Neural cell (in vitro differentiated cells): ENCODE measurements at regions not wholly inside any gene's neighbourhood (a gene's known extent, or its start where the extent isn't known, plus 50 kb on each side); places are given as distances from the start of the nearest gene placed in this dataset.
"Not testable (repeated sequence)": the region's sequence is repeated elsewhere in the genome, so short reads cannot be mapped to it uniquely, and the experiment has no call there.

Experiments used
- H2AFZ ChIP-seq: fragments of 200-600, 300-800 bp; sonication (generic), shearing (Covaris generic); 2 replicates; pipeline ENCODE4 v1.6.0; 2014; ENCODE audit warnings: low read depth, mild to moderate bottlenecking, antibody characterized with exemption, low read length, moderate library complexity
- H3F3A ChIP-seq: fragments of 200-600 bp; shearing (Covaris generic); 2 replicates; pipeline ENCODE4 v1.6.1; 2016; ENCODE audit warnings: mild to moderate bottlenecking, moderate library complexity, mixed read lengths, antibody characterized with exemption, low read length; ENCODE audit not compliant: insufficient read depth, poor library complexity, severe bottlenecking
- H3K27ac ChIP-seq: fragments of 200-600, 300-800 bp; sonication (generic), shearing (Covaris generic); 2 replicates; pipeline ENCODE4 v1.5.1; 2014; ENCODE audit warnings: mild to moderate bottlenecking, low read length, moderate library complexity
- H3K27me3 ChIP-seq: fragments of 300-800, 200-600 bp; sonication (generic), shearing (Covaris generic); 2 replicates; pipeline ENCODE4 v1.6.0; 2014; ENCODE audit warnings: mild to moderate bottlenecking, low read depth, low read length, moderate library complexity; ENCODE audit not compliant: insufficient read depth
- H3K36me3 ChIP-seq: fragments of 300-800, 200-600 bp; sonication (generic), shearing (Covaris generic); 2 replicates; pipeline ENCODE4 v1.5.1; 2014; ENCODE audit warnings: mild to moderate bottlenecking, antibody characterized with exemption, low read length, moderate library complexity; ENCODE audit not compliant: insufficient read depth
- H3K4me2 ChIP-seq: fragments of 300-800, 200-600 bp; sonication (generic), shearing (Covaris generic); 2 replicates; pipeline ENCODE4 v1.6.0; 2014; ENCODE audit warnings: mild to moderate bottlenecking, low read length
- H3K4me3 ChIP-seq: fragments of 300-800, 200-600 bp; sonication (generic), shearing (Covaris generic); 2 replicates; pipeline ENCODE4 v1.5.1; 2014; ENCODE audit warnings: mild to moderate bottlenecking, low read length, moderate library complexity
- H3K79me2 ChIP-seq: fragments of 200-600 bp; shearing (Covaris generic); replicated peaks from 2 replicates; pipeline ENCODE4 v1.6.0; 2014; ENCODE audit warnings: mild to moderate bottlenecking, low read length, moderate library complexity; ENCODE audit not compliant: insufficient read depth
- H3K9ac ChIP-seq: fragments of 300-800, 200-600 bp; sonication (generic), shearing (Covaris generic); 2 replicates; pipeline ENCODE4 v1.6.1; 2016; ENCODE audit warnings: mild to moderate bottlenecking, low read length, mixed read lengths
- H3K9me2 ChIP-seq: fragments of 200-600 bp; shearing (Covaris generic); 2 replicates; pipeline ENCODE4 v1.6.1; 2016; ENCODE audit warnings: mild to moderate bottlenecking, low read length, mixed read lengths; ENCODE audit not compliant: insufficient read depth
- H3K9me3 ChIP-seq: fragments of 200-600, 300-800 bp; sonication (generic), shearing (Covaris generic); 2 replicates; pipeline ENCODE4 v1.6.1; 2016; ENCODE audit warnings: mild to moderate bottlenecking, mixed run types, low read length, moderate library complexity, mixed read lengths
- H4K20me1 ChIP-seq: fragments of 200-600 bp; shearing (Covaris generic); 2 replicates; pipeline ENCODE4 v1.6.1; 2016; ENCODE audit warnings: mild to moderate bottlenecking, mixed run types; ENCODE audit not compliant: insufficient read depth
- MXI1 ChIP-seq: fragments of 450-650 bp; conservative IDR thresholded peaks from 2 replicates; pipeline ENCODE4 v1.6.1; 2014; ENCODE audit warnings: antibody characterized with exemption, mild to moderate bottlenecking; ENCODE audit not compliant: poor library complexity, severe bottlenecking
- POLR2AphosphoS5 ChIP-seq: IDR thresholded peaks from 2 replicates; pipeline ENCODE4 v1.6.1; 2012
- SMC3 ChIP-seq: fragments of 450-650 bp; conservative IDR thresholded peaks from 2 replicates; pipeline ENCODE4 v1.6.1; 2014; ENCODE audit warnings: antibody characterized with exemption, mild to moderate bottlenecking, moderate library complexity; ENCODE audit not compliant: poor library complexity

GRCh38 chr5:7261900-7262299, 134.0 kb upstream of the ADCY2 start:
- Histone ChIP-seq H3K4me2 (no peak overlapping the region), H3K36me3 (no peaks in the 10 kb centered on the region), H3K27me3 (no peaks in the 10 kb centered on the region), H3F3A (no peaks in the 10 kb centered on the region), H3K79me2 (no peaks in the 10 kb centered on the region), H3K9me3 (no peaks in the 10 kb centered on the region), H2AFZ (no peak overlapping the region), H3K27ac (no peak overlapping the region), H3K4me3 (no peak overlapping the region), H3K9ac (no peak overlapping the region), H4K20me1 (no peaks in the 10 kb centered on the region), H3K9me2 (no peaks in the 10 kb centered on the region)
- TF ChIP-seq MXI1 (no peak), SMC3 (no peak)

- not testable (repeated sequence) for H4K20me1 ChIP-seq, H2AFZ ChIP-seq, H3K27me3 ChIP-seq, H3K79me2 ChIP-seq, H3K4me3 ChIP-seq, H3K9me3 ChIP-seq, H3K9me2 ChIP-seq, H3K9ac ChIP-seq, H3K4me2 ChIP-seq, H3F3A ChIP-seq, H3K27ac ChIP-seq, H3K36me3 ChIP-seq
These were observed 132.4 kb upstream of the ADCY2 start for GRCh38 chr5:7263398-7264015.

GRCh38 chr5:7265776-7266175, 130.2 kb upstream of the ADCY2 start:
- H3K9me3 ChIP-seq, H4K20me1 ChIP-seq, H3K27ac ChIP-seq, H3K36me3 ChIP-seq, H3K27me3 ChIP-seq, H3K9ac ChIP-seq, H3K4me3 ChIP-seq, H3F3A ChIP-seq, H3K9me2 ChIP-seq, H2AFZ ChIP-seq, H3K4me2 ChIP-seq, H3K79me2 ChIP-seq: not testable (repeated sequence)

- H3F3A ChIP-seq, H3K27ac ChIP-seq: not testable (repeated sequence)
These were observed 127.2 kb upstream of the ADCY2 start for GRCh38 chr5:7268722-7269121.

GRCh38 chr5:7269591-7270274, 126.2 kb upstream of the ADCY2 start:
- Histone ChIP-seq H3K27me3 (no peaks in the 10 kb centered on the region), H3K79me2 (no peaks in the 10 kb centered on the region), H3F3A (no peaks in the 10 kb centered on the region), H3K9me3 (no peaks in the 10 kb centered on the region), H2AFZ (no peak overlapping the region), H3K4me3 (no peak overlapping the region), H3K9ac (no peak overlapping the region), H4K20me1 (no peaks in the 10 kb centered on the region), H3K36me3 (no peaks in the 10 kb centered on the region), H3K27ac (no peak overlapping the region), H3K9me2 (no peaks in the 10 kb centered on the region), H3K4me2 (no peak overlapping the region)
- no peak for TF ChIP-seq POLR2AphosphoS5

More at GRCh38 chr5:7268722-7269121, 127.2 kb upstream of the ADCY2 start:
- not testable (repeated sequence) for H3K9me2 ChIP-seq, H2AFZ ChIP-seq, H3K4me3 ChIP-seq, H3K9ac ChIP-seq, H3K36me3 ChIP-seq, H3K27me3 ChIP-seq, H3K4me2 ChIP-seq, H4K20me1 ChIP-seq, H3K79me2 ChIP-seq, H3K9me3 ChIP-seq
